ENCODE measurements at regions not wholly inside any gene's neighbourhood (a gene's known extent, or its start where the extent isn't known, plus 50 kb on each side); places are given as distances from the start of the nearest gene placed in this dataset.
"Not testable (repeated sequence)": the region's sequence is repeated elsewhere in the genome, so short reads cannot be mapped to it uniquely, and the experiment has no call there.

DNA sequence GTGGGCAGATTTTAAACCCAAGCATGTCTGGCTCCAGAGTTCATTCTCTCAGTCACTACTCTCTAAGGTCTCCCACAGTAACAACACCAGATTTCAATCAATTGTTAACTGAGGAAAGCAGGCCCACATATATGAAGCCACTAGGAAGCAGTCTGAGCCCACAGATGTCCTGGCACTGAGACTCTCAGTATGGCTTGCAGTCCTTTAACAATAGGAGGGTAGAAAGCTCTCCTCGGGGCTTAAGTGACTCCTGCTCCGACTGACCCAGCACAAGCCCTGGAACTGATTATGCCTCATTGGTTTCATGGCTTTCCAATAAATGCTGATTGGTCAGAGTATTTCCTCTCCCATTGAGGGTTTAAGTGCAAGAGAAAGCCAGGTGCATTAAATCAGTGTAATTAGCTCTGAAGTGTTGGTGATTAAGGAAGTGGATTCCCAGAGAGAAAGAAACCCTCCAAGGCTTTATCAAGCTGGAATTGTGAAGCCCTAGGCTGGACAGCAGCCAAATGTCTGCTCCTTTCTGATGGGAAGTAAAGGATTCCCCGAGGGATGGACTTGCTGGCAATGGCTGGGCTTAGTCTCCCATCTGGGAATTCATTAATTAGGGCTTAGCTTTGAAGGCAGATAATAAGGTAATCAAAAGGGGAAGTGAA lies 76.6 kb upstream of the PROKR2 start:
- Histone ChIP-seq H3K36me3 (ENCODE audit: low read depth) (no peaks in the 10 kb centered on the region), H3K27ac (no peak overlapping the region)
- in situ Hi-C loops (cut with MboI) = no loop called here

DNA sequence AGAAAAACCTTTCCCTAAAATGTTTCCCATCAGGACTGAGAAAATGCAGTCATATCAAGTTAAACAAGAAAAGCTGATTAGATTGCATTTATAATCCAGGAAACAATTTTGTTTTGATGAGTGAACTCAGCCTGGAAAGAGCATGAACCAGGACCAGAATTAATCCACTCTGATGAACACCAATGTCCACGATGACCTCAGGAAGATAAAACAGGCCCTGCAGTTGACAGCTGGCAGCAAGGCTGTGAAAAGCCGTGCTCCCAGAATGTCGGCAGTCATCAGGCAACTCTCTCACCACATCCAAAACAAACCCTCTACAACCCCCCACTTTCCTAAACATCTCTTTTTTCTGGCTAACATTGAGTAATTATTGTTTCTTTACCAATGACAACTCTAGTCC lies 74.0 kb upstream of the PROKR2 start:
- no peak overlapping the region for H3K4me2 ChIP-seq (ENCODE audit: unreplicated experiment)
- H3K79me2 ChIP-seq (ENCODE audit: insufficient read depth) = no peaks in the 10 kb centered on the region
- H2AFZ ChIP-seq = no peak overlapping the region
- no peaks in the 10 kb centered on the region for H3K27me3 ChIP-seq (replicated peaks; ENCODE audit: insufficient read depth)
- H3K36me3 ChIP-seq (ENCODE audit: low read depth) = no peaks in the 10 kb centered on the region
- 3 to 4% methylated on average over 3 of the region's 3 CpGs for WGBS, 2 experiments (ENCODE audit: low coverage in 1 of 2, low lambda C conversion rate in 2 of 2, missing lambda C conversion rate in 2 of 2)
- H3K9me3 ChIP-seq (ENCODE audit: low read depth) = no peaks in the 10 kb centered on the region
- H3K27ac ChIP-seq = no peak overlapping the region
- no peaks in the 10 kb centered on the region for H3F3A ChIP-seq (ENCODE audit: insufficient read depth)
- H3K4me3 ChIP-seq = no peak overlapping the region
- TF ChIP-seq EZH2 (IDR thresholded peaks at IDR 0.05; ENCODE audit: insufficient read depth, poor library complexity, severe bottlenecking) = no peak
- no peak for TF ChIP-seq EZH2phosphoT487 (IDR thresholded peaks at IDR 0.05; ENCODE audit: insufficient read depth, low read depth)
- no peaks in the 10 kb centered on the region for H3K9me2 ChIP-seq (ENCODE audit: insufficient read depth)
- DNase-seq = no peak
- H4K20me1 ChIP-seq (ENCODE audit: insufficient read depth) = no peaks in the 10 kb centered on the region
- H3K4me1 ChIP-seq (ENCODE audit: insufficient read depth) = no peaks in the 10 kb centered on the region
- in situ Hi-C loops (cut with MboI) = no loop called here
- no peak overlapping the region for H3K9ac ChIP-seq

More for the DNA sequence above, 76.6 kb upstream of the PROKR2 start:
- no peaks in the 10 kb centered on the region for H3K79me2 ChIP-seq (ENCODE audit: insufficient read depth)
- H3K9ac ChIP-seq = no peak overlapping the region
- 2 to 3% methylated on average over 3 of the region's 3 CpGs for WGBS, 2 experiments (ENCODE audit: low coverage in 1 of 2, low lambda C conversion rate in 2 of 2, missing lambda C conversion rate in 2 of 2)
- H3K4me2 ChIP-seq (ENCODE audit: unreplicated experiment) = no peak overlapping the region
- H3K4me3 ChIP-seq = no peak overlapping the region
- H3K27me3 ChIP-seq (replicated peaks; ENCODE audit: insufficient read depth) = no peaks in the 10 kb centered on the region
- no peak for DNase-seq
- no peaks in the 10 kb centered on the region for H3K4me1 ChIP-seq (ENCODE audit: insufficient read depth)
- no peak overlapping the region for H2AFZ ChIP-seq
- H3F3A ChIP-seq (ENCODE audit: insufficient read depth) = no peaks in the 10 kb centered on the region
- H3K9me3 ChIP-seq (ENCODE audit: low read depth) = no peaks in the 10 kb centered on the region
- no peaks in the 10 kb centered on the region for H3K9me2 ChIP-seq (ENCODE audit: insufficient read depth)
- no peaks in the 10 kb centered on the region for H4K20me1 ChIP-seq (ENCODE audit: insufficient read depth)
- no peak for TF ChIP-seq EZH2 (IDR thresholded peaks at IDR 0.05; ENCODE audit: insufficient read depth, poor library complexity, severe bottlenecking)
- TF ChIP-seq EZH2phosphoT487 (IDR thresholded peaks at IDR 0.05; ENCODE audit: insufficient read depth, low read depth) = no peak

DNA sequence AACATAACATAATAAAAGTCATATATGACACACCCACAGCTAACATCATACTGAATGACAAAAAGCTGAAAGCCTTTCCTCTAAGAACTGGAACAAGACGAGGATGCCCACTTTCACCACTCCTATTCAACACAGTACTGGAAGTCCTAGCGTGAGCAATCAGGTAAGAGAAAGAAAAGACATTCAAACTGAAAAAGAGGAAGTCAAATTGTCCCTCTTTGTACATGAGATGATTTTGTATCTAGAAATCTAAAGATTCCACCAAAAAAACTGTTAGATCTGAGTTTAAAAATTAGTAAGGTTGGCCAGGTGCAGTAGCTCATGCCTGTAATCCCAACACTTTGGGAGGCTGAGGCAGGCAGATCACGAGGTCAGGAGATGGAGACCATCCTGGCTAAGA lies 70.1 kb upstream of the PROKR2 start:
- in situ Hi-C loops (cut with MboI); H3K27ac ChIP-seq; H4K20me1 ChIP-seq (ENCODE audit: insufficient read depth); H3K4me3 ChIP-seq; H3K9me2 ChIP-seq (ENCODE audit: insufficient read depth); H3K9me3 ChIP-seq (ENCODE audit: low read depth); H3K9ac ChIP-seq; H3K79me2 ChIP-seq (ENCODE audit: insufficient read depth); H3K4me1 ChIP-seq (ENCODE audit: insufficient read depth); DNase-seq; H2AFZ ChIP-seq; H3K27me3 ChIP-seq (replicated peaks; ENCODE audit: insufficient read depth); H3F3A ChIP-seq (ENCODE audit: insufficient read depth); H3K36me3 ChIP-seq (ENCODE audit: low read depth); H3K4me2 ChIP-seq (ENCODE audit: unreplicated experiment): not testable (repeated sequence)
- 23 to 28% methylated on average over 3 of the region's 3 CpGs for WGBS, 2 experiments (ENCODE audit: low coverage in 1 of 2, low lambda C conversion rate in 2 of 2, missing lambda C conversion rate in 2 of 2)

DNA sequence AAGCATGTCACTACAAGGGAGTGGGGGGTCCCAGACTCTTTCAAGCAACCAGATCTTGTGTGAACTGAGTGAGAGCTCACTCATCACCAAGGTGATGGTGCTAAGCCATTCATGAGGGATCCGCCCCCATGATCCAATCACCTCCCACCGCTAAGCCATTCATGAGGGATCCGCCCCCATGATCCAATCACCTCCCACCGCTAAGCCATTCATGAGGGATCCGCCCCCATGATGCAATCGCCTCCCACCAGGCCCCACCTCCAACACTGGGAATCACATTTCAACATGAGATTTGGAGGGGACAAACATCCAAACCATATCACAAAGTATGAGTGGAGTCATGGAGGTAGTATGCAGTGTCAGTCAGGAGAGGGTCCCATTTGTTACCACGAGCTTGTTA lies 64.8 kb upstream of the PROKR2 start:
- 32 to 56% methylated on average over 6 to 7 of the region's 7 CpGs for WGBS, 2 experiments (ENCODE audit: low coverage in 1 of 2, low lambda C conversion rate in 2 of 2, missing lambda C conversion rate in 2 of 2)
- H3K27ac ChIP-seq; H3K9me2 ChIP-seq (ENCODE audit: insufficient read depth); H3K27me3 ChIP-seq (replicated peaks; ENCODE audit: insufficient read depth); H2AFZ ChIP-seq; H3K4me3 ChIP-seq; H3K9me3 ChIP-seq (ENCODE audit: low read depth); H3K9ac ChIP-seq; H3K4me1 ChIP-seq (ENCODE audit: insufficient read depth); H3K79me2 ChIP-seq (ENCODE audit: insufficient read depth); H3K4me2 ChIP-seq (ENCODE audit: unreplicated experiment); H4K20me1 ChIP-seq (ENCODE audit: insufficient read depth); DNase-seq; in situ Hi-C loops (cut with MboI); H3K36me3 ChIP-seq (ENCODE audit: low read depth); H3F3A ChIP-seq (ENCODE audit: insufficient read depth): not testable (repeated sequence)

DNA sequence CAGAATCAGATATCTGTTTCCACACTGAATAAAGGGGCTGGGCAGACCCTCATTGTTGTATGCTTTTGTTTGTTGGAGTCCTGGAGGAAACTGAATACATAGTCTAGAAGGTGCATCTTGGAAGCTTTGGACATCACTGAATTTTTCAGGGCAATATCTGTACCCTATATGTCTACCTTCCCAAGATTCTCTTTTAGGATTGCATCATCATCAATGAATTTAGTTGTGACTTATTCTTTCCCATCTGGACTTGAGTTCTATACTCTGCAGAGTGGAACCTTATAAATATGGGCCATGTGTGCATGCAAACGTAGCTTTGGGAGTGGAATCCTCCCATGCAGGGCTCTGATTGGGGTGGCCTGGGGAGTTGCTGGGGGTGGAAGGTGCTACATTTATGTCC lies 60.7 kb upstream of the PROKR2 start:
- H2AFZ ChIP-seq = no peak overlapping the region
- in situ Hi-C loops (cut with MboI) = no loop called here

More for the DNA sequence above, 60.7 kb upstream of the PROKR2 start:
- Histone ChIP-seq H3K4me2 (ENCODE audit: unreplicated experiment) (no peak overlapping the region), H4K20me1 (ENCODE audit: insufficient read depth) (no peaks in the 10 kb centered on the region), H3K9me3 (ENCODE audit: low read depth) (no peaks in the 10 kb centered on the region), H3F3A (ENCODE audit: insufficient read depth) (no peaks in the 10 kb centered on the region), H3K4me3 (no peak overlapping the region), H3K27me3 (replicated peaks; ENCODE audit: insufficient read depth) (peaks cover 7% of the 10 kb centered on the region), H3K36me3 (ENCODE audit: low read depth) (no peaks in the 10 kb centered on the region), H3K27ac (no peak overlapping the region), H3K9me2 (ENCODE audit: insufficient read depth) (no peaks in the 10 kb centered on the region), H3K9ac (no peak overlapping the region), H3K4me1 (ENCODE audit: insufficient read depth) (no peaks in the 10 kb centered on the region), H3K79me2 (ENCODE audit: insufficient read depth) (no peaks in the 10 kb centered on the region)
- WGBS, 2 experiments (ENCODE audit: low coverage in 1 of 2, low lambda C conversion rate in 2 of 2, missing lambda C conversion rate in 2 of 2) = 0% methylated on average over 1 of the region's 1 CpG
- no peak for TF ChIP-seq EZH2 (IDR thresholded peaks at IDR 0.05; ENCODE audit: insufficient read depth, poor library complexity, severe bottlenecking)
- TF ChIP-seq EZH2phosphoT487 (IDR thresholded peaks at IDR 0.05; ENCODE audit: insufficient read depth, low read depth) = no peak
- DNase-seq = no peak
